GM12873 (cell line): ENCODE measurements at regions not wholly inside any gene's neighbourhood (a gene's known extent, or its start where the extent isn't known, plus 50 kb on each side); places are given as distances from the start of the nearest gene placed in this dataset.

Experiments used
- TF ChIP-seq, protein P1 (sequence below): IDR thresholded peaks from 2 replicates; pipeline ENCODE4 v1.5.1; 2012; ENCODE audit warnings: low read depth, mild to moderate bottlenecking, moderate library complexity, low read length, control low read depth; ENCODE audit not compliant: insufficient read depth; ENCODE audit errors: missing control alignments

DNA sequence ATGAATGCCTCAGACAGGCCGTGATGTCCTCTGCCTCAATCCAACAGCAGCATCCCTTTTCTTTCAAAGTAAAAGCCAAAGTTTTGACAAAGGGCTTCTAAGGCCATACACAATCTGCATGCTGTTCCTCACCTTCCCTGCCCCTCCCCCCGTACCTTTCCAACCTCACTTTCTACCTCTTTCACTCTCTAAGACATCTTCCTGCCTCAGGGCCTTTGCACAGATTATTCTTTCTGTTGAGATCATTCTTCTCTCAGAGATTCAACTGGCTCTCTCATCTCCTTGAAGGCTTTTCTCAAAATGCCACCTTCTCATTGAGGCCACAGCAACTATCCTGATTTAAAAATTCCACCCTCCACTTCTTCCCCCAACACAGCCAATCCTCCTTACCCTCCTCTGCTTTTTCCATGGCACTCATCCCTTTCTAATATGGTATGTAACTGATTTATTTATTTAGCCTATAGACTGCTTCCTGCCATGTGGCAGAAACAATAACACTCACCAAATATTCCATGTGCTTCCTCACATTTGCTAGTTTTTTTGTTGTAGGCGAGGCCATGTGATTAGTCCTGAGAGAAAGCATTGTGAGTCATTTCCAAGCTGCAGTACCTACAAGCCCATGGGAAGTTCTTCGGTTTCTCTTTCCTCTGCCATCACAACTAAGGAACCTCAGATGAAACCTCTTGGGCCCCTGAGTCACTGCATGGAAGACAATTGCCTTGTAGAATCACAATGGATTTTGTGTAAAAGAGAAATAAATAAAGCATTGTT is 58.7 kb upstream of the GADD45A start:
- TF ChIP-seq, protein P1, sequence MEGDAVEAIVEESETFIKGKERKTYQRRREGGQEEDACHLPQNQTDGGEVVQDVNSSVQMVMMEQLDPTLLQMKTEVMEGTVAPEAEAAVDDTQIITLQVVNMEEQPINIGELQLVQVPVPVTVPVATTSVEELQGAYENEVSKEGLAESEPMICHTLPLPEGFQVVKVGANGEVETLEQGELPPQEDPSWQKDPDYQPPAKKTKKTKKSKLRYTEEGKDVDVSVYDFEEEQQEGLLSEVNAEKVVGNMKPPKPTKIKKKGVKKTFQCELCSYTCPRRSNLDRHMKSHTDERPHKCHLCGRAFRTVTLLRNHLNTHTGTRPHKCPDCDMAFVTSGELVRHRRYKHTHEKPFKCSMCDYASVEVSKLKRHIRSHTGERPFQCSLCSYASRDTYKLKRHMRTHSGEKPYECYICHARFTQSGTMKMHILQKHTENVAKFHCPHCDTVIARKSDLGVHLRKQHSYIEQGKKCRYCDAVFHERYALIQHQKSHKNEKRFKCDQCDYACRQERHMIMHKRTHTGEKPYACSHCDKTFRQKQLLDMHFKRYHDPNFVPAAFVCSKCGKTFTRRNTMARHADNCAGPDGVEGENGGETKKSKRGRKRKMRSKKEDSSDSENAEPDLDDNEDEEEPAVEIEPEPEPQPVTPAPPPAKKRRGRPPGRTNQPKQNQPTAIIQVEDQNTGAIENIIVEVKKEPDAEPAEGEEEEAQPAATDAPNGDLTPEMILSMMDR, result no peak

DNA sequence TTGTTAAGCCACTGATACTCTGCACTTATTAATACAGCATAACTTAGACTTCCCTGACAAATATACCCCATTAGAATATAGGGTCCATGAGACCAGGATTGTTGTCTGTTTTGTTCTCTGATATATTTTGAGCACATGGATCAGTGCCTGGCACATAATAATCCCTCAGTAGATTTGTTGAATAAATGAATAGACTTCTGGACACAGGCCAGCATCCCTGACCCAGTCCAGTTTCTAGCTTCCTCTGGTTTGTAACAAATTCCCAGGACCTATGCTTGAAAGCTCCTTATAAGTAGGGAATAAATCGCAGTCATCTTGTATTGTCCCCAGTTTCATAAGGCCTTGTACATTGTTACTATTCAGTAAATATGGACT is 58.2 kb upstream of the GADD45A start:
- TF ChIP-seq, protein P1, result no peak

DNA sequence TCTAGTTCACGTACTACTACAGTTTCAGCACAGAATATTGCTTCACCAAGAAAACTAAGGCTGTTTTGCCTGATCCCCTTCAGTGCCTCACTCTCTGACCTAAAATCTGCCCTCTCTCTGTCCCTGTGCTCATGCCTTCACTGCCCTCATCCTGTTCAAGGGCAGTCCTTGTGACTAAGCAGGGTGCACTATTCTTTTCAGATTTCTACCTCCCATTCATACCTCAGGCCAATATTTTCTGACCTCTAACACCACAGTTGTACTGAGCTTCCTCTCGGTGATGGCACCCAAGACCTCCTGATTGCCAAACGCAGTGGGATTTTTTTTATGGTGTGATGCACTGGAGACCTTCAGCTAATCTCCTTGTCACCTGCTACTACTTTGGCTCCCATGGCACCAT is 57.7 kb upstream of the GADD45A start:
- TF ChIP-seq, protein P1, result no peak

DNA sequence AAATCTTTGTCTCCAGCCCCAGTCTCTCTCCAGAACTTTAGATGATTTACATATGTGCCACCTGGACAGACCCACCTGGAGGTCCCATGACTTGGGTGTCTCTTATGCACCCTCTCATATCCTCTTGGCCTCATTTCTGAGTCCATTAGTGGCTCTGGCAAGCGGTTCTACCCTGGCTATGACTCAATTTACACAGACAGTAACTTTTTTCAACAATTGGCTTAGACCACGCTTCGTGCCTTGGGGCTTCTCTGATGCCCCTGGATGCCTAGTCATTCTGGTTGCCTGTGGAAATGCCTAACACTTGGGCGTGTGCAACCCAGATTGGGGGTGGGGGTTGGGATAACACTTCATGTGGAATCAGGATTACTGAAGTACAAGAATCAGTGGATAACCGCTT is 57.1 kb upstream of the GADD45A start:
- TF ChIP-seq, protein P1, result no peak

DNA sequence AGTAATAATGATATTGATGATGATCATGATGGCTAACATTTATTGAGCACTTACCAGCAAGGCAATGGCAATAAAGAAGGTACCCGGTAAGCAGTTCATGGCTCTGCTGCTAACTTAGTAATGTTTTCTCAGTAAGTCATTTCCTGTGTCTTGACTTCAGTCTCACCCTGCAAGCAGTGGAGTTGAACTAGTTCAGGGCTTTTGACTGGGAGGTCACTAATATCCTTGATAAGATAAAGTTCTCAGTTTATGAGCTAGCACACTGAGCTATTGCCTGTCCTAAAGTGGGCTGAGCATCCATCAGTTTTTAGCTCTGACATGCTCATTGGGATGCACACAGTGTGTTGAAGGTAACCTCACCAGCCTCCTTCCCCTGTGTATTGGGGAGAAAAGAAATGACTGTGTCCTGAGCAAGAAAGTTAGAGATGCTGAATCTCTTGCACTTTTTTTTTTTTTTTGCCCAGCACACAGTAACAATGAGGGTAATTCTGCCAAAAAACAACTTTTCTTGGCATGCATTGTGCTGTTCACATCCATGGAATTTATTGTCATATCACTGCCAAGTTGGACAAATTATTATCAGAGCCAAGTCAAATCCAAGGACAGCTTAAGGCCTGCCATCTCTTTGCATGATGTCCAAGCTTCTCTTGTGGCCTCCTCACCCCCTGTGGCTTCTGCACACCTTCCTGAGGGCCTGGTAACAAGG is 55.5 kb upstream of the GADD45A start:
- TF ChIP-seq, protein P1, result no peak

DNA sequence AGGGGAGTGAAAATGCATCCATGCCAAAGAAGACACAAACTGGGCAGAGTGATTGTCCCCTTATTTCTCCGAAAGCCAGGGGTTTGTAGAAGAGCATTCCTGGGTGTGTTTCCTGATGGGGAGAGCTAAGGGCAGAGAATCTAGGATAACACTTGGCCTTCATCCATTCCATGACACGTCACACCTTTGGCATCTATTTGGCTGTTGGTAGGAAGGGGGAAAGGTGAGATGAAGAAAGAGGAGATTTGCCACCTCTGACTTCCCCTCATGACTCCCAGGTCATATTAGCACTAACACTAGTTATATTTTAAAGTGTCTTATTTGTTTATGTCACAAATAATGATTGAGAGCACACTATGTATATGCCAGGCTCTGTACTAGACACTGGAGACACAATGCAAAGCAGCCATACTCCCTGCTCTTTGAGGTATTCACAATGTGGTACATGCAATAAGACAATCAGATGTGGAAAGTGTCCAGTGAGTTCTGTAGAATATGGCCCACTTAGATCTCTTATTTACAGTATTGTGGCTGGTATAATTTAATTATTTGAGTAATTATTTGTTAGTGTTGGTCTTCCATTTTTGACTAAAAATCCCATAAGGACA is 54.5 kb upstream of the GADD45A start:
- TF ChIP-seq, protein P1, result no peak

DNA sequence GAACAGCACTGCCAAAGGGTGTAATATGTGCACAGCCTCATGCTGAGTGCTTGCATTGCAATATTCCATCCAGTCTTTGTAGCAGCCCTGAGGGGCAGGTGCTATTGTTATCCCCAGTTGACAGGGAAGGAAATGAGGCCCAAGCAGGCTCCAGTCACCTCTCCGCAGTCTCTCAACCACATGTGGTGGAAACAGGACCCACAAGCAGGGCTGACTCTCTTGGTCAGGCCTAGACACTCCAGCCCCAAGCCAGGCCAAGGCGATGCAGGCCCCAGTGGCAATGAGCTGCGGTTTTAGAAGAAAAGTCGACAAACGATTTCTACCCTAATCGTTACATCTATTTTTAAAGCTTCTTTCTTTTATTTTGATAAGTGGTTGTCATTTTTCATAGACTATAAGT is 52.6 kb upstream of the GADD45A start:
- TF ChIP-seq, protein P1, result no peak
